ENCODE measurements at regions not wholly inside any gene's neighbourhood (a gene's known extent, or its start where the extent isn't known, plus 50 kb on each side); places are given as distances from the start of the nearest gene placed in this dataset.

DNA sequence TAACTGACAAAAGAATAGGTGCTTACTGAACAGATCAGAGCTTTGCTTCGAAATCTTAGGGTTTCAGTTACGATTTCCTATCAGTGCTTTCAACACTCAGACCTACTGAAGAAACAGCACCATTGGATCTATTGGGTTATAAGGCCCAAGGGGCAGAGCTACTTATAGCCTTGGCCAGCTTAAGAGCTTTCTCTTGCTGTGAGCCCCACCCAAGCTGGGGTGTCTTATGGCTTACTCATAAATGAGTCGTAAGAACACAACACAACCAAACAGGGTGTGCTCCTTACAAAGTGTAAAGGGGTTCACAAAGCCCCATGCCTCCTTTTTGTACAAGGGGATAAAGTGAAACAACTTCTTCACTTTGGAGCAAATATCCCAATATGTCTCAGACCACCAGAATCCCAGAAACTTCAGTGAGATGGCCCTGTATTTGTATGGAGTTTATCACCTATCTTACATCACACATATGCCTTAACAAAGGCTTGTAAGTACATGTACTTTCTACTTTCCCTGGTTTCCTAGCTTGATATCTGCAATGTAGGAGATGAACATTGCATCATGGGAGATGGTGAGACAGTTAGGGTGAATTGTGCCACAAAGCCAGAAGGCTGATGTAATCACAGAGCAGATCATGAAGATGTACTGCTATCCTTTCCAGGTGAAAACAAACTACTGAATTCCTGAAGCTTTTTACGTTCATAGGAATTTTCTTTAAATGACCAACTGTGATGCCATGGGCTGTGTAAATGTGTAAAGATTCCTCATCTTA, 115.5 kb upstream of the GLI2 start:
- Histone ChIP-seq H3K27ac (ENCODE audit: low read depth, low read length, poor library complexity, severe bottlenecking) (no peak overlapping the region), H3K9me3 (ENCODE audit: low read depth, low read length, poor library complexity, severe bottlenecking) (no peaks in the 10 kb centered on the region), H3K4me3 (ENCODE audit: low read depth, low read length, poor library complexity, severe bottlenecking) (no peak overlapping the region), H3K27me3 (replicated peaks; ENCODE audit: insufficient read depth, low read depth, low read length, poor library complexity) (no peaks in the 10 kb centered on the region), H3K36me3 (ENCODE audit: insufficient read depth, low read length, poor library complexity, severe bottlenecking) (no peaks in the 10 kb centered on the region), H3K4me1 (ENCODE audit: insufficient read depth, low read length, poor library complexity, severe bottlenecking) (no peaks in the 10 kb centered on the region)
- no peak for TF ChIP-seq EZH2 (IDR thresholded peaks at IDR 0.05; ENCODE audit: borderline replicate concordance, low read depth, low read length, poor library complexity, severe bottlenecking)
- TF ChIP-seq, protein P1, sequence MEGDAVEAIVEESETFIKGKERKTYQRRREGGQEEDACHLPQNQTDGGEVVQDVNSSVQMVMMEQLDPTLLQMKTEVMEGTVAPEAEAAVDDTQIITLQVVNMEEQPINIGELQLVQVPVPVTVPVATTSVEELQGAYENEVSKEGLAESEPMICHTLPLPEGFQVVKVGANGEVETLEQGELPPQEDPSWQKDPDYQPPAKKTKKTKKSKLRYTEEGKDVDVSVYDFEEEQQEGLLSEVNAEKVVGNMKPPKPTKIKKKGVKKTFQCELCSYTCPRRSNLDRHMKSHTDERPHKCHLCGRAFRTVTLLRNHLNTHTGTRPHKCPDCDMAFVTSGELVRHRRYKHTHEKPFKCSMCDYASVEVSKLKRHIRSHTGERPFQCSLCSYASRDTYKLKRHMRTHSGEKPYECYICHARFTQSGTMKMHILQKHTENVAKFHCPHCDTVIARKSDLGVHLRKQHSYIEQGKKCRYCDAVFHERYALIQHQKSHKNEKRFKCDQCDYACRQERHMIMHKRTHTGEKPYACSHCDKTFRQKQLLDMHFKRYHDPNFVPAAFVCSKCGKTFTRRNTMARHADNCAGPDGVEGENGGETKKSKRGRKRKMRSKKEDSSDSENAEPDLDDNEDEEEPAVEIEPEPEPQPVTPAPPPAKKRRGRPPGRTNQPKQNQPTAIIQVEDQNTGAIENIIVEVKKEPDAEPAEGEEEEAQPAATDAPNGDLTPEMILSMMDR (conservative IDR thresholded peaks at IDR 0.05; ENCODE audit: low read depth, low read length) = no peak
- CTCF ChIA-PET = no interaction called here
- POLR2A ChIA-PET (ENCODE audit: low non-redundant PET) = no interaction called here
- DNase-seq (ENCODE audit: low spot score) = no peak
- BruUV-seq (replicated peaks) = no TSS peak
- intact Hi-C loops (cut with micrococcal nuclease; ENCODE audit: unreplicated experiment) = no loop called here

DNA sequence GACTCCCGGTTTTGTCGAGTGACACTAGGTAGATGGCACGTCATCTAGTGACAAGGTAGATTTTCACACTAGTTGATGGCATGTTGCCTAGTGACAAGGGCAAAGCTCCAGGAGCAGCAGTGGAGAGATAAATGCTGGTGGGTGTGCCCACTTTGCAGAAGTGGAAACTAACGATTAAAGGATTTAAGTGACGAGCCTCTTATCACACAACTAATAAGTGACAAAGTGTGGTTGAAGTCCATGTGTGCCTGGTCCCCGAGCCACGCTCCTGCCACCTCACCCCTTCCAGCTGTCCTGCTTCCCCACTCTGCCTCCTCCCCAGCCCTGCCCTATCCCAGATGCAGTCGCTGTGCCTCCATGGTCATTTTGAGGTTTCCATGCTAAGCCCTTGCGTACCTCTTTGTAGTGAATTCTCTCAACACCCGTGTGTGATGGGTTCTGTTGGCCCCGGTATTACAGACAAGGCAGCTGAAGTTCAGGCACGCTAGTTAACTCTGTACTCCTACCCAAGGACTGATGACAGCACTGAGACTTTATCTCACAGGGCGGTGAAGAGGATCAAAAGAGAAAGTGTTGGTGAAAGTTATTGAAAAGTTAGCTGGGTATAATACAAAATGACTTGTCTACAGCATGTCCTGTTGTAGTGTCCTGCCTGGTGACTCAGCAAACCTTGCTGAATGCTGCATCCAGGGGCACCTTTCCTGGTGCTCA, 113.4 kb upstream of the GLI2 start:
- H3K36me3 ChIP-seq (ENCODE audit: insufficient read depth, low read length, poor library complexity, severe bottlenecking) = no peaks in the 10 kb centered on the region
- ChIA-PET POLR2A (ENCODE audit: low non-redundant PET) (no interaction called here), CTCF (no interaction called here)
- H3K9me3 ChIP-seq (ENCODE audit: low read depth, low read length, poor library complexity, severe bottlenecking) = no peaks in the 10 kb centered on the region
- DNase-seq (ENCODE audit: low spot score) = no peak
- no TSS peak for BruUV-seq (replicated peaks)
- no peak for TF ChIP-seq EZH2 (IDR thresholded peaks at IDR 0.05; ENCODE audit: borderline replicate concordance, low read depth, low read length, poor library complexity, severe bottlenecking)
- TF ChIP-seq, protein P1 (conservative IDR thresholded peaks at IDR 0.05; ENCODE audit: low read depth, low read length) = no peak
- H3K4me1 ChIP-seq (ENCODE audit: insufficient read depth, low read length, poor library complexity, severe bottlenecking) = no peaks in the 10 kb centered on the region
- intact Hi-C loops (cut with micrococcal nuclease; ENCODE audit: unreplicated experiment) = no loop called here
- no peak overlapping the region for H3K4me3 ChIP-seq (ENCODE audit: low read depth, low read length, poor library complexity, severe bottlenecking)
- no peak overlapping the region for H3K27ac ChIP-seq (ENCODE audit: low read depth, low read length, poor library complexity, severe bottlenecking)
- no peaks in the 10 kb centered on the region for H3K27me3 ChIP-seq (replicated peaks; ENCODE audit: insufficient read depth, low read depth, low read length, poor library complexity)

DNA sequence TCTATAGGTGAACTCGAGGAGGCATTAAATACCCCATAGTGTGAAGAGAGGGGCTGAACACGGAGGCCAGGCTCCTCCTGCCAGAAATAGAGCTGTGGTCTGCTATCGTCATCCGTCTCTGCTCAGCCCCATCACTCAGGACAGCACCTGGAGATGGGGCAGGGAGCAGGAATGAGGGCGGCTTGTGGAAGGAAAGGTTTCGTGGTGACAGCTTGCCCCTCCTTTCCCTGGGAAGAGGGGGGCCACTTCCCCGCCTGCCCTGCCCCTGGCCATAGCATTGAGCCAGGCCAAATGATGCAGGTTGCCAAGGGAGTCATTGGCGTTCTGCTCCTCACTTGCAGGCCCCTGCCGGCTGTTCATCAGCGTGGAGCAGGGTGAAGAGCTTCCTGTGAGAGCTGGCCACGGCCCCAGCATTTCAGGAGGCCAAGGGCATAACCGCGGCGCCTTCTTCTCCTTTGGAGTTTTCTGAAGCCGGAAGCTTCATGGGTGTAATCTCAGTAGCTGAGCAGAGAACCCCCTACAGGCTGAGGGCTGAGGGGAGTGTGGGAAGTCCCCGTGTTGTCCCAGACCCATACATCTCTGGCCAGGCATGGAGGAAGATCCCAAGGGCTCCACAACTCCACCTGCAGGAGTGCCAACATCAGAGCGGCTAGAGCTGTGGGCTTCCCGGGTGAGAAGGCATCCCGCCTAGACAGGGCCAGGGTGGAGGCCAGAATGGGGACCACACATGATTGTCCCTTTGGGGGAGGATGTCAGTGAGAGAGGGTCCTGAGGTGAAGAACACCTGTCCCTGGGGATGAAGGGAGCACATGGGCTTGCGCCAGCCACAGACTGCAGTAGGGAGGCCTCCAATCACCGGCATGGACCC, 112.5 kb upstream of the GLI2 start:
- TF ChIP-seq EZH2 (IDR thresholded peaks at IDR 0.05; ENCODE audit: borderline replicate concordance, low read depth, low read length, poor library complexity, severe bottlenecking) = no peak
- TF ChIP-seq, protein P1 (conservative IDR thresholded peaks at IDR 0.05; ENCODE audit: low read depth, low read length) = no peak
- POLR2A ChIA-PET (ENCODE audit: low non-redundant PET) = no interaction called here
- Histone ChIP-seq H3K4me1 (ENCODE audit: insufficient read depth, low read length, poor library complexity, severe bottlenecking) (no peaks in the 10 kb centered on the region), H3K4me3 (ENCODE audit: low read depth, low read length, poor library complexity, severe bottlenecking) (no peak overlapping the region), H3K27ac (ENCODE audit: low read depth, low read length, poor library complexity, severe bottlenecking) (no peak overlapping the region), H3K36me3 (ENCODE audit: insufficient read depth, low read length, poor library complexity, severe bottlenecking) (no peaks in the 10 kb centered on the region), H3K9me3 (ENCODE audit: low read depth, low read length, poor library complexity, severe bottlenecking) (no peaks in the 10 kb centered on the region), H3K27me3 (replicated peaks; ENCODE audit: insufficient read depth, low read depth, low read length, poor library complexity) (no peaks in the 10 kb centered on the region)
- BruUV-seq (replicated peaks) = no TSS peak
- intact Hi-C loops (cut with micrococcal nuclease; ENCODE audit: unreplicated experiment) = no loop called here
- no peak for DNase-seq (ENCODE audit: low spot score)
- CTCF ChIA-PET = no interaction called here
